HEK293 (cell line): ENCODE measurements at regions not wholly inside any gene's neighbourhood (a gene's known extent, or its start where the extent isn't known, plus 50 kb on each side); places are given as distances from the start of the nearest gene placed in this dataset.

Experiments
- CTCF ChIA-PET: fragments of 350-600 bp; formaldehyde crosslinking; extraction: SDS; loops from one replicate; lab custom pipeline; 2021; ENCODE audit warnings: antibody characterized with exemption; lab: Yijun Ruan, JAX
- POLR2A ChIA-PET: fragments of 300-600 bp; formaldehyde crosslinking; extraction: SDS; loops from one replicate; lab custom pipeline; 2020; ENCODE audit warnings: antibody characterized with exemption, inconsistent platforms; lab: Yijun Ruan, JAX
- H3K27ac ChIP-seq: fragments of 200-500 bp; sonication (Bioruptor generic); 2 replicates; pipeline ENCODE4 v1.5.1; 2014; ENCODE audit warnings: low read depth, low read length, control low read depth, inconsistent platforms; ENCODE audit errors: extremely low read depth
- H3K36me3 ChIP-seq, 2 experiments: fragments of 200-500 bp in 1 of 2; sonication (Bioruptor generic) in 1 of 2; 1 replicate in 1 of 2; 2 replicates in 1 of 2; pipeline ENCODE4 v1.5.1; 2014 to 2017; ENCODE audit warnings: inconsistent platforms in 2 of 2, low read length in 2 of 2; ENCODE audit not compliant: control insufficient read depth in 2 of 2, insufficient read depth in 1 of 2
- H3K4me1 ChIP-seq: fragments of 200-500 bp; sonication (Bioruptor generic); 2 replicates; pipeline ENCODE4 v1.5.1; 2014; ENCODE audit warnings: mild to moderate bottlenecking, low read length, inconsistent platforms; ENCODE audit not compliant: control insufficient read depth, insufficient read depth
- H3K4me3 ChIP-seq: 2 replicates; pipeline ENCODE4 v1.5.1; 2011; ENCODE audit warnings: low read depth, mild to moderate bottlenecking, control low read depth, low read length, moderate library complexity
- H3K9me3 ChIP-seq: fragments of 200-500 bp; sonication (Bioruptor generic); 2 replicates; pipeline ENCODE4 v1.5.1; 2014; ENCODE audit warnings: low read depth, low read length, inconsistent platforms; ENCODE audit not compliant: control insufficient read depth, insufficient read depth
- ATF2 ChIP-seq: fragments of 450-650 bp; formaldehyde crosslinking; IDR thresholded peaks from 2 replicates; pipeline ENCODE4 v1.5.1; 2016; ENCODE audit warnings: missing biosample characterization, missing genetic modification characterization, low read depth
- BCL11A ChIP-seq: fragments of 450-650 bp; formaldehyde crosslinking; IDR thresholded peaks from 2 replicates; pipeline ENCODE4 v1.5.1; 2016; ENCODE audit warnings: low read depth, missing biosample characterization, missing genetic modification characterization
- IKZF3 ChIP-seq: fragments of 450-650 bp; IDR thresholded peaks from 2 replicates; pipeline ENCODE4 v1.5.0; 2018; ENCODE audit warnings: missing biosample characterization, mild to moderate bottlenecking, missing genetic modification characterization, moderate library complexity
- KLF7 ChIP-seq: fragments of 450-650 bp; formaldehyde crosslinking; IDR thresholded peaks from 2 replicates; pipeline ENCODE4 v1.5.1; 2016; ENCODE audit warnings: missing biosample characterization, missing genetic modification characterization, borderline replicate concordance
- KLF9 ChIP-seq: fragments of 450-650 bp; formaldehyde crosslinking; IDR thresholded peaks from 2 replicates; pipeline ENCODE4 v1.5.1; 2016; ENCODE audit warnings: missing biosample characterization, missing genetic modification characterization, low read depth
- SCRT2 ChIP-seq: fragments of 450-650 bp; formaldehyde crosslinking; IDR thresholded peaks from 2 replicates; pipeline ENCODE4 v1.5.1; 2016; ENCODE audit warnings: missing biosample characterization, missing genetic modification characterization
- TRIM28 ChIP-seq: IDR thresholded peaks from 2 replicates; pipeline ENCODE4 v1.6.1; 2011; ENCODE audit warnings: low read length, control low read depth, borderline replicate concordance
- ZBTB26 ChIP-seq: fragments of 450-650 bp; formaldehyde crosslinking; optimal IDR thresholded peaks from 2 replicates; pipeline ENCODE3; 2016; ENCODE audit warnings: missing biosample characterization, mild to moderate bottlenecking, missing genetic modification characterization
- ZNF10 ChIP-seq: fragments of 450-650 bp; formaldehyde crosslinking; IDR thresholded peaks from 2 replicates; pipeline ENCODE4 v1.5.1; 2017; ENCODE audit warnings: missing biosample characterization, missing genetic modification characterization
- ZNF121 ChIP-seq: fragments of 450-650 bp; formaldehyde crosslinking; IDR thresholded peaks from 2 replicates; pipeline ENCODE4 v1.5.1; 2016; ENCODE audit warnings: missing biosample characterization, missing genetic modification characterization
- ZNF175 ChIP-seq: fragments of 450-650 bp; formaldehyde crosslinking; IDR thresholded peaks from 2 replicates; pipeline ENCODE4 v1.5.1; 2016; ENCODE audit warnings: missing biosample characterization, missing genetic modification characterization
- ZNF248 ChIP-seq: fragments of 450-650 bp; formaldehyde crosslinking; IDR thresholded peaks from 2 replicates; pipeline ENCODE4 v1.5.1; 2017; ENCODE audit warnings: missing biosample characterization, missing genetic modification characterization
- ZNF274 ChIP-seq, 2 experiments: fragments of 200-500 bp in 1 of 2; fragments of 450-650 bp in 1 of 2; sonication (Bioruptor generic) in 1 of 2; formaldehyde crosslinking in 1 of 2; IDR thresholded peaks; 2 replicates each; pipeline versions ENCODE4 v1.5.1 to v1.6.1; 2014 to 2016; ENCODE audit warnings: borderline replicate concordance in 1 of 2, inconsistent platforms in 1 of 2, low read length in 1 of 2, missing biosample characterization in 1 of 2, missing genetic modification characterization in 1 of 2
- ZNF530 ChIP-seq: fragments of 450-650 bp; formaldehyde crosslinking; IDR thresholded peaks from 2 replicates; pipeline ENCODE4 v1.5.1; 2016; ENCODE audit warnings: low read depth, missing biosample characterization, missing genetic modification characterization
- ZNF624 ChIP-seq: fragments of 450-650 bp; formaldehyde crosslinking; IDR thresholded peaks from 2 replicates; pipeline ENCODE4 v1.5.1; 2017; ENCODE audit warnings: missing biosample characterization, missing genetic modification characterization
- ZNF658 ChIP-seq: fragments of 450-650 bp; formaldehyde crosslinking; IDR thresholded peaks from 2 replicates; pipeline ENCODE4; 2016; ENCODE audit warnings: missing biosample characterization, missing genetic modification characterization
- ZNF677 ChIP-seq: fragments of 450-650 bp; IDR thresholded peaks from 2 replicates; pipeline ENCODE4 v1.5.0; 2018; ENCODE audit warnings: missing biosample characterization, mild to moderate bottlenecking, missing genetic modification characterization, moderate library complexity
- ZNF707 ChIP-seq: fragments of 450-650 bp; formaldehyde crosslinking; IDR thresholded peaks from 2 replicates; pipeline ENCODE4 v1.5.1; 2016; ENCODE audit warnings: missing biosample characterization, missing genetic modification characterization
- ZNF747 ChIP-seq: fragments of 450-650 bp; formaldehyde crosslinking; IDR thresholded peaks from 2 replicates; pipeline ENCODE4 v1.5.1; 2016; ENCODE audit warnings: missing biosample characterization, missing genetic modification characterization
- ZXDB ChIP-seq: fragments of 450-650 bp; formaldehyde crosslinking; IDR thresholded peaks from 2 replicates; pipeline ENCODE4 v1.5.1; 2016; ENCODE audit warnings: missing biosample characterization, missing genetic modification characterization
- TF ChIP-seq, protein P1 (sequence below): fragments of 450-650 bp; formaldehyde crosslinking; IDR thresholded peaks from 2 replicates; pipeline ENCODE4 v1.5.1; 2016; ENCODE audit warnings: missing biosample characterization, missing genetic modification characterization
- TF ChIP-seq, protein P2 (sequence below): fragments of 450-650 bp; formaldehyde crosslinking; IDR thresholded peaks from 2 replicates; pipeline ENCODE4 v1.5.1; 2016; ENCODE audit warnings: missing biosample characterization, missing genetic modification characterization
- TF ChIP-seq, protein P3 (sequence below): fragments of 450-650 bp; formaldehyde crosslinking; conservative IDR thresholded peaks from 2 replicates; pipeline ENCODE4 v1.5.1; 2016; ENCODE audit warnings: low read depth, missing biosample characterization, missing genetic modification characterization

DNA sequence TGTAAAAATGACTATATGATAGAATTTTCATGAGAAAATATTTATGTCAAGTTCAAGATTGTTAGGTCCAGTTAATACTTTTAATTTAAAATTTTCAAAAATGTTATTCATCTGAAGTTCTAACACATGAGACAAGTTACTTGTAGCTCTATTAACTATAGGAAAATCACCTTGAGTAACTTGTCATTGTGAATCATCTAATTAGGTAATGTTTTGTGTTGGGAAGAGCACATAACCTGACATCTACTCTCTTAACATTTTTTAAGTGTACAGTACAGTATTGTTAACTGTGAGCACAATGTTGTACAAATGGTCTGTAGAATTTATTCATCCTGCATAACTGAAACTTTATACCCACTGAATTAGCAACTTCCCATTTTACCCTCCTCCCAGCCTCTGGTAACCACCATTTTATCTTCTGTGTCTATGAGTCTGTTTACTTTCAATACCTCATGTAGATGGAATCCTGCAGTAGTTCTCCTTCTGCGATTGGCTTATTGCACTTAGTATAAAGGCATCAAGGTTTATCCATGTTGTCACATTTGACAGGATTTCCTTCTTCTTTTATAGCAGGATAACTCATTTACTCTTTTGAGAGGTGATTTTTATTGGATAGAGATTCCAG is 54.6 kb downstream of the ARL4A start:
- Histone ChIP-seq H3K27ac (no peak overlapping the region), H3K9me3 (no peaks in the 10 kb centered on the region), H3K4me3 (no peak overlapping the region), H3K36me3 (no peaks in the 10 kb centered on the region), H3K4me1 (no peaks in the 10 kb centered on the region; the same call in 1 of the 2 replicates)
- POLR2A ChIA-PET, result no interaction called here
- TF ChIP-seq ZBTB26 (tag by site-specific recombination), result no peak
- no peak for TF ChIP-seq BCL11A (tag by site-specific recombination)
- TF ChIP-seq IKZF3, result no peak
- CTCF ChIA-PET, result no interaction called here

GRCh38 chr7:12746211-12746610 is 58.8 kb downstream of the ARL4A start:
- H3K36me3 ChIP-seq, result no peaks in the 10 kb centered on the region
- ChIA-PET POLR2A (no interaction called here), CTCF (no interaction called here)
- H3K4me3 ChIP-seq, result no peak overlapping the region
- no peaks in the 10 kb centered on the region; the same call in 1 of the 2 replicates for H3K4me1 ChIP-seq
- no peaks in the 10 kb centered on the region for H3K9me3 ChIP-seq
- TF ChIP-seq ZNF274 (IDR thresholded peaks at IDR 0.05; ENCODE audit: low read length) (no peak), ZNF274 (tag by site-specific recombination; IDR thresholded peaks at IDR 0.05; ENCODE audit: borderline replicate concordance) (no peak), KLF7 (tag by site-specific recombination) (no peak), ZNF707 (tag by site-specific recombination) (no peak), ZNF747 (tag by site-specific recombination) (no peak), ZNF624 (tag by site-specific recombination) (no peak), KLF9 (tag by site-specific recombination) (no peak), ZNF10 (no peak), ZNF248 (tag by site-specific recombination) (no peak), ZNF658 (tag by site-specific recombination) (no peak), ZXDB (tag by site-specific recombination) (no peak), TRIM28 (no peak), ATF2 (tag by site-specific recombination) (no peak), ZNF175 (tag by site-specific recombination) (no peak), ZNF121 (no peak), ZNF530 (tag by site-specific recombination) (no peak), ZNF677 (no peak), SCRT2 (tag by site-specific recombination) (no peak)
- TF ChIP-seq, protein P1, sequence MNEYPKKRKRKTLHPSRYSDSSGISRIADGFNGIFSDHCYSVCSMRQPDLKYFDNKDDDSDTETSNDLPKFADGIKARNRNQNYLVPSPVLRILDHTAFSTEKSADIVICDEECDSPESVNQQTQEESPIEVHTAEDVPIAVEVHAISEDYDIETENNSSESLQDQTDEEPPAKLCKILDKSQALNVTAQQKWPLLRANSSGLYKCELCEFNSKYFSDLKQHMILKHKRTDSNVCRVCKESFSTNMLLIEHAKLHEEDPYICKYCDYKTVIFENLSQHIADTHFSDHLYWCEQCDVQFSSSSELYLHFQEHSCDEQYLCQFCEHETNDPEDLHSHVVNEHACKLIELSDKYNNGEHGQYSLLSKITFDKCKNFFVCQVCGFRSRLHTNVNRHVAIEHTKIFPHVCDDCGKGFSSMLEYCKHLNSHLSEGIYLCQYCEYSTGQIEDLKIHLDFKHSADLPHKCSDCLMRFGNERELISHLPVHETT (tag by site-specific recombination), result no peak
- TF ChIP-seq, protein P2, sequence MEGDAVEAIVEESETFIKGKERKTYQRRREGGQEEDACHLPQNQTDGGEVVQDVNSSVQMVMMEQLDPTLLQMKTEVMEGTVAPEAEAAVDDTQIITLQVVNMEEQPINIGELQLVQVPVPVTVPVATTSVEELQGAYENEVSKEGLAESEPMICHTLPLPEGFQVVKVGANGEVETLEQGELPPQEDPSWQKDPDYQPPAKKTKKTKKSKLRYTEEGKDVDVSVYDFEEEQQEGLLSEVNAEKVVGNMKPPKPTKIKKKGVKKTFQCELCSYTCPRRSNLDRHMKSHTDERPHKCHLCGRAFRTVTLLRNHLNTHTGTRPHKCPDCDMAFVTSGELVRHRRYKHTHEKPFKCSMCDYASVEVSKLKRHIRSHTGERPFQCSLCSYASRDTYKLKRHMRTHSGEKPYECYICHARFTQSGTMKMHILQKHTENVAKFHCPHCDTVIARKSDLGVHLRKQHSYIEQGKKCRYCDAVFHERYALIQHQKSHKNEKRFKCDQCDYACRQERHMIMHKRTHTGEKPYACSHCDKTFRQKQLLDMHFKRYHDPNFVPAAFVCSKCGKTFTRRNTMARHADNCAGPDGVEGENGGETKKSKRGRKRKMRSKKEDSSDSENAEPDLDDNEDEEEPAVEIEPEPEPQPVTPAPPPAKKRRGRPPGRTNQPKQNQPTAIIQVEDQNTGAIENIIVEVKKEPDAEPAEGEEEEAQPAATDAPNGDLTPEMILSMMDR (tag by site-specific recombination), result no peak
- TF ChIP-seq, protein P3, sequence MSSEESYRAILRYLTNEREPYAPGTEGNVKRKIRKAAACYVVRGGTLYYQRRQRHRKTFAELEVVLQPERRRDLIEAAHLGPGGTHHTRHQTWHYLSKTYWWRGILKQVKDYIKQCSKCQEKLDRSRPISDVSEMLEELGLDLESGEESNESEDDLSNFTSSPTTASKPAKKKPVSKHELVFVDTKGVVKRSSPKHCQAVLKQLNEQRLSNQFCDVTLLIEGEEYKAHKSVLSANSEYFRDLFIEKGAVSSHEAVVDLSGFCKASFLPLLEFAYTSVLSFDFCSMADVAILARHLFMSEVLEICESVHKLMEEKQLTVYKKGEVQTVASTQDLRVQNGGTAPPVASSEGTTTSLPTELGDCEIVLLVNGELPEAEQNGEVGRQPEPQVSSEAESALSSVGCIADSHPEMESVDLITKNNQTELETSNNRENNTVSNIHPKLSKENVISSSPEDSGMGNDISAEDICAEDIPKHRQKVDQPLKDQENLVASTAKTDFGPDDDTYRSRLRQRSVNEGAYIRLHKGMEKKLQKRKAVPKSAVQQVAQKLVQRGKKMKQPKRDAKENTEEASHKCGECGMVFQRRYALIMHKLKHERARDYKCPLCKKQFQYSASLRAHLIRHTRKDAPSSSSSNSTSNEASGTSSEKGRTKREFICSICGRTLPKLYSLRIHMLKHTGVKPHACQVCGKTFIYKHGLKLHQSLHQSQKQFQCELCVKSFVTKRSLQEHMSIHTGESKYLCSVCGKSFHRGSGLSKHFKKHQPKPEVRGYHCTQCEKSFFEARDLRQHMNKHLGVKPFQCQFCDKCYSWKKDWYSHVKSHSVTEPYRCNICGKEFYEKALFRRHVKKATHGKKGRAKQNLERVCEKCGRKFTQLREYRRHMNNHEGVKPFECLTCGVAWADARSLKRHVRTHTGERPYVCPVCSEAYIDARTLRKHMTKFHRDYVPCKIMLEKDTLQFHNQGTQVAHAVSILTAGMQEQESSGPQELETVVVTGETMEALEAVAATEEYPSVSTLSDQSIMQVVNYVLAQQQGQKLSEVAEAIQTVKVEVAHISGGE (tag by site-specific recombination), result no peak
- TF ChIP-seq, all 188 proteins: peak for 0
- H3K27ac ChIP-seq, result no peak overlapping the region
